Activated naive CD8-positive, alpha-beta T cell treated with anti-CD3 and anti-CD28 coated beads, Interleukin-2, amount 50 U/mL, for 16 hours (primary cell): ENCODE measurements at regions not wholly inside any gene's neighbourhood (a gene's known extent, or its start where the extent isn't known, plus 50 kb on each side); places are given as distances from the start of the nearest gene placed in this dataset.

Source experiments
- DNase-seq: peaks from one replicate; pipeline ENCODE4 v3.0.0-alpha.2; 2020; ENCODE audit warnings: low read depth, low spot score

- no peak for DNase-seq
Measured at GRCh38 chr6:14274546-14275492, 157.2 kb downstream of the CD83 start.

DNA sequence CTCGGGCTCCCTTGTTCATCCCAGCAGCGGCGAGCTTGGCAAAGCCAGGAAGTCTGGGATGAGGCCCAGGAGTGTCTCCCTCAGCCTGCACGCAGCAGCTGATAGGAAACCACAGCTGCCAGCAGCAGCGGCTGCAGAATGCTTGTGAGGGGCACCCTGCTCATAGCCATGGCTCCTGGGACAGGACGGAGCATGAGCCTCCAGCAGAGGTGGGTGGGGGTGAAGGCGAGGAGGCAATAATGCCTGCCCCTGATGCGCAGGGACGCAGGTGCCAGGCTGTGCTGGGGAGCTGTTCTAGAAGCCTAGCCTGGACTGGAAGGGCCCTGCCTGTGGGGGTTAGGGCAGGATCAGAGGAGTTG lies 157.9 kb downstream of the CD83 start:
- no peak for DNase-seq

DNA sequence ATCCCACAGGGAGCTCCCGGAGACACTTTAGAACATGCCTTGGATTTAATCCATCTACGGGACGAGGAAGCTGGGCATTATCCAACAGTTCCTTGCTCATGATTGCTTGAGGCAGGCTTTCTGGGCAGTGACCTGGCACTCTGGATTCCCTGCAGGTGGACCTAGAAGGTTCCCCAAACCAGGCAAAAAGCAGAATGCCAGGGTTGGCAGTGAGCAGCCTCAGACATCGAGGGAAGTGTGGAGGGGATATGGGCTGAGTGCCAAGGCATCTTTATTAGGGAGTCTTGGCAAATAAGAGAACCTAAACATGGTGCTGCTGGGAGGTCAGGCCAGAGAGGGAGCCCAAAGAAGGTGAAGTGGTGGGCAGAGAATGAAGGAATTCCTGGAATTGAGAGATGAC lies 158.5 kb downstream of the CD83 start:
- no peak for DNase-seq

DNA sequence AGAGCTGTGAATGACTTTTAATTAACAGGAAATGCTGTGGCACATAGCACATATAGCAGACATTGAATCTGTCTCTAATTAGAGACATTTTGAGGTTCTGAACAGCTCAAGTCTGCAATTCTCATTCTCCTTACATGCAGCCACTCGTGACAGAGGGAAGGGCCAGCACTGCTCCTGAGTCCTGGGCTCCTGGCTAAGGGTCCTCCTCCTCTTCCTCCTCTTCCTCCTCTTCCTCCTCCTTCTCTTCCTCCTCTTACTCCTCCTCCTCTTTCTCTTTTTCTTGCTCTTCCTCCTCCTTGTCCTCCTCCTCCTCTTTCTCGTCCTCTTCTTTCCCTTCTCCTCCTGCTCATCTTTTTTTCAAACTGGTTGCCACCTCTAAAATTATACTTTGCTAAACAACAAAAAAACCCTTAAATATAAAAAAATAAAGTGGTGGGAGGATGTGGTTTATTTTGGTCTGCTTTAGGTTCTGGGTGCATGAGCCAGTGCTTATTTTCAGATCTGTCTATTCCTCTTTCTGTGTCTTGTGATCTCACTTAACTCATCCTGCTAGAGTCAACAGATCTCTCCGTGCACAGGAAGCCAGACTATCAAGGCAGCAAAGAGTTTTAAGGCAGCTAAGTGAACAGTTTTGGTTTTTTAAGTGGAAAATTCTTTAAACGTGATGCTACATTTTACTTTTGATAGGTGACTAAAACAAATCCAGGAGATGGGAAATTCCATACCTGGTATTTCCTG lies 159.3 kb downstream of the CD83 start:
- no peak for DNase-seq

- no peak for DNase-seq
Measured at GRCh38 chr6:14277405-14277930, 159.9 kb downstream of the CD83 start.

DNA sequence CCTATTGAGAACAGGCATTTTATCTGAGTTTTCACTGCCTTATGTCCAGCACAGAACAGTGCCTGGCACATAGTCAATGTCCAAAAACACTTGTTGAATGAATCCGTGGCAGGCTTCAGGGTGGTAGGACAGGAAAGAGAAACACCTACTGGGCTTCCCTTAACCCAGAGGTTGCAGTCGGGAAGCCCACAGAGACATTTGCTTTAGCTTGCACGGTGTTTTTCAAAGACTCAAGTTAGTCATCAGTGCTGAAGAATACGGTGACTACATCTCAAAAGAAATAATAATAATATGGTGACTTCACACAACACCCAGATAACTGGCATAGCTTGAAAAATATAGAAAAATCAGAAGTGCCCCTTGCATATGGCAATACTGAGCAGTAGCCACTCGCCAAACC lies 160.4 kb downstream of the CD83 start:
- no peak for DNase-seq

DNA sequence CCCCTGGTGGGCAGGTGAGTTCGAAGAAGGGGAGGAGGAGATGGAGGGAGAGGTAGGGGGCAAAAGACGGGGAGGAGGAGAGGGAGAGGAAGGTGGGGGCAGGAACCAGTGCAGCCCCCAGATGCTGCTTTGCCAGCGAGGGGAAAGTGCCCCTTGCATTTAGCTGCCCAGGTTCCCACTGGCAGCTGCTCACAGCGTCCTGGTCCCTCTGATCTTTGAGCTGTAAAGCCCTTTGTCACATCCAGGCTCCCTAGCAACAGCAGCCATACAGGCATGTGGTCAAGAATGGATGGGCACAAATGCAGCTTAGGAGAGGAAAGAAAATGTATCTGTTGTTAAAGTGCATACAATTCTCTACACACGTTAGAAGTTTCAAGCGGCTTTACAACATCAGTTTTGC lies 160.9 kb downstream of the CD83 start:
- DNase-seq: no peak

DNA sequence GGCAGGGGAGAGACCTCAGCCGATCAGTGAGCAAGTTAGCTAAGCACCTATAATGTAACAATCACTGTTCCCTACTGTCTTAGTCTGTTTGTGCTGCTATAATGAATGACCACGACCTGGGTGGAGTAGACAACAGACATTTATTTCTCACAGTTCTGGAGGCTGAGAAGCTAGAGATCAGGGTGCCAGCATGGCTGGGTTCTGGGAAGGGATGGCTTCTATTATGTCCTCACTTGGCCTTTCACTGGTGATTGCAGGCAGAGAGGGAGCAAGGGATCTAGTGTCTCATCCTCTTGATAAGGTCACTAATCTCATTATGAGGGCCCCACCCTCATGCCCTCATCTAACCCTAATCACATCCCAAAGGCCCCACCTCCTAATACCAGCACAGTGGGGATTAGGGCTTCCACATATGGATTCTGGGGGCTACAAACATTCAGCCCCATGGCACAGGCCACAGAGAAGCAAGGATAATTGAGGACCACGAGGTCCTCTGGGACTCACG lies 162.5 kb downstream of the CD83 start:
- no peak for DNase-seq

GRCh38 chr6:14280766-14281293 lies 163.3 kb downstream of the CD83 start:
- DNase-seq: no peak

DNA sequence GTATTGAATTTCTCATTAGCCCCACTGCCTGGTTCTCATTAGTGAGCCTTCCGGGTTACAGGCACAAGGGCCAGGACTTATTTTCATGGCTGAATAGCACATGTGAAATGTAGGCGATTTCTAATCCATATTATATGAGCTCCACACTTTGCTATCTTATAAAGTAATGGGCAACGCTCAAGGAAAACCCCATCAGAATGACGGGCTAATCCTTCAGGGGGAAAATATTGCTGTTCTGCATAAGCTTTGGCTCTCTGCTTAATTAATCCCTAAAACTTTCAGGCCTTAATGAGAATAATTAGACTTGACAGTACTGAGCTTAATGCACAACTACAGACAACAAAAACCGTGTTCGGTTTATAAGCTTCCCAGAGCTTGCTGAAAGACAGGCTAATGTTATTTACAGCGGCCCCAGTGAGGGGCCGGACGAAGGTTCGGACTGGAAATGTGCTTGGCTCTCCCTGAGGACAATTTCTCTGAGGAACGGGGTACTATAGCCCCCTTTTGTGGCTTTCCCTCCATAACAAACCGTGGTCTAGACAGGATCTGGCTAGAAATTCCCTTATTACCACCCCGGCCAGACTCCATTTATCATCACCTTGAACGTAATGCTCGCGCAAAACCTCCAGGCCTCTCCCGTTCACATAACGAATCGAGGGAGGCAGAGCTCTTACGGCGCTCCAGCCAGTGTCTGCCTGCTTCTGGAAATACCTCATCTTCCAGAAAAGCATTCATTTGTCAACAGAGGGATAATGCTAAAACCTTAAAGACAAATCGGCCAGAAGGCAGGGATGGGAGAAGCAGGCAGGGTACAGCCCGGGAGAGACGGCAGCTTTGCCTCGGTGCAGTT lies 164.5 kb downstream of the CD83 start:
- DNase-seq: no peak

- DNase-seq: no peak
Measured at GRCh38 chr6:14282854-14283505, 165.4 kb downstream of the CD83 start.

DNA sequence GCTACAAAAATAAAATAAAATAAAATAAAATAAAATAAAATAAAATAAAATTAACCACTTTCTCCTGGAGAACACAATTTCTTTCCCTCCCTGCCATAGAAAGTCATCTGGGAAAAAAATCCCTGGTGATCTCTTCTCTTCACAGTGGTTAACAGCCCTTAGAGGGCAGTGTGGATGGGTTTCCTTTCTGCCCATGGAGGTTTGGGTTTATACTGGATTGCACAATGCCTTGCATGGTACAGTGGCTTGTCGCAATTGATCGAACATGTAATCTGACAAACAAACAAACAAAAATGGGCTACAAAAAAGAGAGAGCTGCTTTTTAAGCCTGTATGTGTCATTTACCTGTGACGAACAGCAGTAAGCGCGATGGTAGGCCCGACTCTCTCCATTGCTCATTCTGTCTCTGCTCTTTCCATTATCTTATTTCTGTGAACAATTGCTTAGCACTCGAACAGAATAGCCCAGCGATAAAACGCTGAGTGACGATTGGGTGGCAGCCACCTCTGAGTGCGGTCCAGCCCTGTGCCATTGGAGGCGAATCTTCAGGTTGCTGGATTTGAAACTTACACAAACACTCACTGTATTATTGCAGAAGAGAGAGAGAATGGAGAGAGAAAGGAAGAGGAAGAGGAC lies 166.1 kb downstream of the CD83 start:
- DNase-seq: no peak

GRCh38 chr6:14284969-14285590 lies 167.5 kb downstream of the CD83 start:
- DNase-seq: no peak

GRCh38 chr6:14286144-14286543 lies 168.6 kb downstream of the CD83 start:
- no peak for DNase-seq

- no peak for DNase-seq
Measured at GRCh38 chr6:14286634-14287428, 169.3 kb downstream of the CD83 start.

DNA sequence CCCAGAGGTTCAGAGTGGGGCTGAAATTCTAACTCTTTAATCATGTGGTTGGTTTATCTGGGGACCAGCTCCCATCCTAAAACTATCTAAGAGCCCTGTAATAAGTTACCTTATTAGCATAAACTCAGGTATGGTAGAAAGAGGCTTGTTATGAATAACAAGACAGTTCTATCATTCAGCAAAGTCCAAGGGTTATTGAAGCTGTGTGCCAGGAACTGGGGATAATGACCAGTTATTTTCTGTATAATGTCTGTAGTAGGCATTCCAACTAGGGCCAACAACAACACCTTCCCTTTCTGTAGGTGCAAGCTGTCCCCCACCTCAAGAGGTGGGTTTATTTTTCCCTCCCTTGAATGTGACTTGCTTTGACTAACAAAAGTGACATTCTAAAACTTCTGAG lies 170.1 kb downstream of the CD83 start:
- DNase-seq: no peak

GRCh38 chr6:14288910-14289309 lies 171.3 kb downstream of the CD83 start:
- no peak for DNase-seq

GRCh38 chr6:14290041-14290771 lies 172.6 kb downstream of the CD83 start:
- DNase-seq: no peak
